Occipital lobe (tissue), 1 donor: ENCODE measurements at regions not wholly inside any gene's neighbourhood (a gene's known extent, or its start where the extent isn't known, plus 50 kb on each side); places are given as distances from the start of the nearest gene placed in this dataset.

ENCODE experiments used
- DNase-seq: peaks from one replicate; lab custom pipeline; 2025; lab: John Stamatoyannopoulos, UW

DNA sequence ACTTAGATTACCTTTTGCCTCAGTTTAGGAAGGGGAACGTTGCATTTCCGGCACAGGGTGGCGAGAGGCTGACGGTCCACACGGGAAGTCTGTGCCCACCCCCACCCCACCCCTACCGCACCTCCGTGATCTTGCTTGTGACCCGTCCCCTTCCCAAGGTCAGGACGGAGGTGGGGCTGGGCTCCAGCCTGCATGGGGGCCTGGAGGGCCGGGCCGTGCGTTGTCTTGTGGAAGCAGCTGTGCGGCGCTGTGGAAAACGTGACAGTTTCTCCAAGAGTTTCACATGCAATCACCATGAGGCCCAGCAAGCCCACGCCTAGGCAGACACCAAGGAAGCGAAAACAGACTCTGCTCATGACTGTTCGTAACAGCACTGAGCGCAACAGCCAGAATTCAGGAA, 76.8 kb upstream of the HDAC4 start:
- DNase-seq = no peak

DNA sequence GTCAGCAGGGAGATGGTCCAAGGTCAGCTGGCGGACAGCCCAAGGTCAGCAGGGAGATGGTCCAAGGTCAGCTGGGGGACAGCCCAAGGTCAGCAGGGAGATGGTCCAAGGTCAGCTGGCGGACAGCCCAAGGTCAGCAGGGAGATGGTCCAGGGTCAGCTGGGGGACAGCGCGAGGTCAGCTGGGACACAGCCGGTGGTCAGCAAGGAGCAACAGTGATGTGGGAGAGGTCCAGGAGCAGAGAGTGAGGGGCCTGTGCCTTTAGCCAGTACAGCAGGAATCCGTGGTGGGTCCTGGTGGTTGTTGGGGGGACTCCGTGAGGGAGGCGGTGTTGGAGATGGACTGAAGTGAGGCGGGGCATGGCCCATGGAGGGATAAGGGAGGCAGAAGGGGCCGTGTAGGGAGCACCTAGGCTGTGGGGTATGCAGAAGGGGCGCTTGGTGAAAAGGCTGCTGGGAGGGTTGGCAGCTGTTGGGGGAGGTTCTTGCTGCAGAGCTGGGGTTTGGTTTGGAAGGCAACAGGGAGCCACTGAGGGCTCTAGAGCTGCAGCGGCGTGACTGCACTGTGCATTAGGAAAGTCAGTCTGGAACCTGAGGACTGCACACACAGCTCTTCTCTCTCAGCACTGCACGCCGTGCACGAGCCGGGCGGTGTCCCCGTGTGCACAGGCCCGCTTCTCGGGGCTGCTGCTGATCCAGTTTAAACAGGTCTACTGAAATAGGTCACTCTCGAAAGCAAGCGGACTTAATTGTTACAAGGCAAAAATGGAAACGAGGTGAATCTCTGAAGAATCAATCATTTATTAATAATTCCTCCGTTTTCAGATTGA, 76.2 kb upstream of the HDAC4 start:
- DNase-seq = no peak

DNA sequence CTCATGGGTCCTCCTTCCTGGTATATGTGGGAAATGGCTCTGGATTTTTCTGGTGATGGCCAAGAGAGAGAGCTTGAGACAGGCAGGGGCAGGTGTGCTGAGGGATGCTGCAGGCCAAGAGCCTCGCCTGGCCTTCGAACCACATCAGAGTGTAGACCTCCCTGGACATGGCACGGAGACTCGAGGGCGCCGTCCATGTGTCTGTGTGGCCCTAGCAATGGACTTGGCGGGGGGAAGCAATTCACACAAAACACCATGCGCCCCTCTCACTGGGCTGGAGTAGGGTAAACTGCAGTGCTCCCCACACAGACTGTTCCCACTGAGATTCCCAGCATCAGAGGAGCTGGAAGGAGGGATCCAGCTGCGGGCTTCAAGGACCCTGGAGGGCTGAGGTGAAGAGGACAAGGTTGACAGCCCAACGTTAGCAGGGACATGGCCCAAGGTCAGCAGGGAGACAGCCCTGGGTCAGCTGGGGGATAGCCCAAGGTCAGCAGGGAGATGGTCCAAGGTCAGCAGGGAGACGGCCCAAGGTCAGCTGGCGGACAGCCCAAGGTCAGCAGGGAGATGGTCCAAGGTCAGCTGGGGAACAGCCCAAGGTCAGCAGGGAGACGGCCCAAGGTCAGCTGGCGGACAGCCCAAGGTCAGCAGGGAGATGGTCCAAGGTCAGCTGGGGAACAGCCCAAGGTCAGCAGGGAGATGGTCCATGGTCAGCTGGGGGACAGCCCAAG, 75.4 kb upstream of the HDAC4 start:
- no peak for DNase-seq

DNA sequence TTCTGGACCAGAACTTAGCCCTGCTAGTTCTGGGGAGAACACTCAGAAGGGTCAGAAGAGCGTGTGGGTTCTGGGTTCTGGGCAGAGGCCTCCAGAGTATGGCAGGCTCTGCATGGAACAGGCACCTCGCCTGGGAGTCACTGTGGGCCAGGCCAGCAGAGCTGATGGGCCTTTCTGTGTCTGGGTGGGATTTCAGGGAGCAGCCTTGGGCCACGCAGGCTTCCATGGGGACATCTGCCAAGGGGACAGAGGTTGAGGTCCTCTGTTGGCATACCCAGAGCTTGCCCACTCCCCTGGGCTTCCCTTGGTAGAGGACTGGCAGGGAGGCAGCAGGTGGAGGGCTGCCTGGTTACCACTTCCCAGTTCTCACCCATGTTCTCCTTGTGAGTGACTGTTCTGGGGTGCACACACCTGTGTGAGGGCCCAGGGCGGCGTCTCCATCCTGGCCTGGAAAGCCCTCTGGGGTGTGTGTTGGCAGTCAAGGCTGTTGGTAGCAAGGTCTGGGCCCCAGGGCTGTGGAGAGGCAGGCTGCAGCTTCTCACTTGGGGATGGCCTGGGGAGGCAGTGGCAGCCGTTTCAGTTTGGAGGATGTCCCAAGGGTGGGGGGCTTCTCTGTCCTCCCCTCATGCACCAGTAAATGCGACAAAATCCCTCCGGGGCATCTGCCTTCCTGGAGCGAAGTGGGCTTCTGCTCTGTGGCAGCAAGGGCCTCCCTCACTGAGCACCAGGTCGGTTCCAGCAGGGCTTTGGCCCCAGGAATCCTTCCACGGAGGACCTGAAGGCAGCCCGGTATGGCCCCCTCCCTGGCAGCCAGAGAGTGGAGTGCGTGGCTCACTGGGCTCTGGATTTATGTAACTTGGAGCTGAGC, 74.6 kb upstream of the HDAC4 start:
- DNase-seq = no peak

DNA sequence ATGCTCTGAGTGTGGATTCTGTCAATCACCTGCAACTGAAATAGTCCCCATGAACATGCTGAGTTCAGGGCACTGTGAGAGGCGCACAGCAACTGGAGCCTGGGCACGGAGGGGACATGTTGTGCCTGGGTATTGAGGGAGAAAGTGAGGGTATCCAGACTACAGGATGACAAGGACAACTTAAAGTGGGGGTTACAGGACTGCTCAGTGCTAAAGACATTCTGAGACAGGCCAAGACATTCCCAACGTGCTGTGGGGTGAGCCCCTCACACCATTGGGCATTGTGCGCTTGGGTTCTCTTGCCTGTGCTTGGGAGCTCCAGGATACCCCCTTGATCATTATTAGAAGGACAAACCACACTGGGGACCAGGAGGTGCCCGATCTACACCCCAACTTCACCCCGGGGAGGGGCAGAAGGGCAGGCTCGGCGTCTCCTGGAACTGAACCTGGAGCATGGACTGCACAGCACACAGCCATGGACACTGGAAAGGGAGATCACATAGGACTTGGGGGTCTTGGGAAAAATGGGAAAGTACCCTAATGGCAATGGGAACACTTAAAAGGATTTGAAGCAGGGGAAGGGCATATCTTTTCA, 72.5 kb upstream of the HDAC4 start:
- DNase-seq = no peak

DNA sequence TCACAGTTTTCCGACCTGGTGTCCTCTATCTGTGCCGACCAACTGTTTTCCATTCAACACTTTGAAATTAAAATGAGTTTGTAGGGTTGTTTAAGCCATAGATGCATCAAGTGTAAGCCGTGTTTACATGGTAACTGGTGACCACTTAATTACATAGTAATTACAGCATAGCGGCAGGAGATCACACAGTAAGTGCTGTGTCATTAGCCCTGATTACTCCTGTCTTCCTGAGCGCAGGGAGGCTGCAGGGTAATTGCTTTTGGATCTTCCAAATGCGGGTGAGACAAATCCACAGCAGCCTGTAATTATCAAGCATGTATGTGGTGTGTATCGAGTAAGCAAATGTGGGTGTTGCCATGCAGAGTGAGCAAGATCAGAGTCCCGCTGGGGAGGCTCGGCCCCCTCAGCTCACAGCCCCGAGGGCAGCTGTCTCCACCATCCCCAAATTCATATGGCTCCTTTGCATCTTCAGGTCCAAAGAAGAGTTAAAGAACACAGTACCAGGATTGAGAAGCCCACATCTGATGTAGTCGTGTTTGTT, 71.5 kb upstream of the HDAC4 start:
- DNase-seq = no peak

DNA sequence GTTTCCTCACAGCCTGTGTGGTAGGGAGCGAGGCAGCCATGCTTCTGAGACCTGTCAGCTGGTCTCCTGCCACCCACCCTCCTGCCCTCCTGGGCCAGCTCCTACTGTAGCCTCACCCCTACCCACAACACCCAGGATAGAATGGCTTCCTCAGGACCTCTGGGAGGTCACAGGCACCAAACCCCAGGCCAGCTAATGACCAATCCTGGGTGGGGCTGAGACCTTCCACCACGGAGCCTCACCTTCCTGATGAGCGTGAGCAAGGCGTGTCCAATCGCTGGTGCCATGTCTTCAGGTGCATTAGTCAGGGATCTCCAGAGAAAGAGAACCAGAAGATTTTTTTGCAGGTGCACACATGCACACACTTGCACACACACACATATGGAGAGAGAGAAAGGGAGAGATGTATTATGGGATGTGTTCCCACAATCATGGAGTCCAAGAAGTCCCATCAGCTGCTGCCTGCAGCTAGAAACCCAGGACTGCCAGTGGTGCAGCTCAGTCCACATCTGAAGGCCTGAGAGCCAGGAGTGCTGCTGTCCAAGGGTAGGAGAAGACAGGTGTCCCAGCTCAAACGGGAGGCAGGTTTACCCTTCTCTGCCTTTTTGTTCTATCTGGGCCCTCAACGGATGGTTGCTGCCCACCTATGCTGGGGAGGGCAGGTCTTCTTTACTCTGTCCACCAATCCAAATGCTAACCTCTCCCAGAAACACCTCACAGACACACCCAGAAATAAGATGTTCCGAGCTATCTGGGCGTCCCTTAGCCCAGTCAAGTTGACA, 70.4 kb upstream of the HDAC4 start:
- no peak for DNase-seq

DNA sequence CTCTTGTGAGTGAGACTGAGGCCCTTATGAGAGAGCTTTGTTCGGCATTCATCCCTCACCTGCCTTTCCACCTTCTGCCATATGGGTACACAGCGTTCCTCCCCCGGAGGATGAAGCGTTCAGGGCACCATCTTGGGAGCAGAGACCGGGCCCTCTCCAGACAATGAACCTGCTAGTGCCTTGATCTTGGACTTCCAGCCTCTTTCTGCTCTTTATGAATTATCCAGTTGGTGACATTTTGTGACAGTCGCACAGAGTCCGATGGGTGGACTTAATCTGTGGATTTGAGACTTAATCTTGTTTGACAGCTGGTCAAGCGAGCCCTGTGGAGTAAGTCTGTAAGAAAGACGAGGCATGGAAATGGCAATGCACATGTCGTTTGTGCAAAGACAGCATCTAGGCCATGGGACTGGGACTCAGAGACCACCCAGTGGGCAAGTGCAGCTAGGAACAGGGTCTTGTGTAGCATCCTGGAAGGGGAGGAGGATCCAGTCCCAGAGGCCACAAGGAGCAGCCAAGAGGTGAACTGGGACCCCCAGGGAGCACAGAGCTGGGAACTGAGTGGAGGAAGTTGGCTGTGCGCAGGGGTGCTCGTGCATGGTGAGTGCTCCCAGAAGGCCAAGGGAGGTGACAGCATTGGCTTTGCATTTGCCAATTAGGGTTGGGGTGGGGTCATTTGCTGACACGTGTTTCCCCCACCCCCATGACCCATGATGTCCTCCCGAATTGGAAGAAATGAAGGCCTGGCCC, 69.5 kb upstream of the HDAC4 start:
- DNase-seq = no peak

DNA sequence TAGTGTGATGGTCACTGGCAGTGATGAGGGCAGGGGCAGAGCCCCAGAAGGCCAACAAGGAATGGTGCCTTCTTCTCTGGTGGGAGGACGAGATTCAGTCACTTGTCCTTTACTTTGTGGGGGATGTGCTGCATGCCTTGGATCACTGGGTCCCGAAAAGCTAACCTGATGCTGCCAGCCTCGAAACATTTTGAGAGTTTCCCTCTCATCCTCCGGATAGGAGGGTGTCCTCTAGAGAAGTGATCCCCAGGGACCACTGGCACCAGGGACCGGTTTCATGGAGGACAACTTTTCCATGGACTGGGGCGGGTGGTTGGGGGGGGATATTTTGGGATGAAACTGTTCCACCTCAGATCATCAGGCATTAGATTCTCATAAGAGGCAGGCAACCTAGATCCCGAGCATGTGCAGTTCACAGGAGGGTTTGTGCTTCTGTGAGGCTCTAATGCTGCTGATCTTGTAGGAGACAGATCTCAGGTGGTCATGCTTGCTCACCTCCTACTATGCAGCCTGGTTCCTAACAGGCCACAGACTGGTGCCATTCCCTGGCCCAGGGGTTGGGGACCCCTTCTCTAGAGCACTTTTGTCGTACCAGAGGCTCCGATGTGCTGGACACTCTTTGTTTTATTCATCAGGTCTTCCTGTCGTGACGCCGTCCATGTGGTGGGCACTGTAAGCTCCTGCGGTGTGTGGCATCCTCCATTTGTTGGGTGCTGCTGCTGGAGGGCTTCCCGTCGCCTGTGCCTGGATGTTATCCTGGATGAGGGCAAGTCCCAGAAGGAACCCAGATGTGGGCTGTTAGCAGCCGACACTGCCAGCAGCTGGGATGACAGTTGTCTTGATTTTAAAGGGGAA, 68.5 kb upstream of the HDAC4 start:
- no peak for DNase-seq

DNA sequence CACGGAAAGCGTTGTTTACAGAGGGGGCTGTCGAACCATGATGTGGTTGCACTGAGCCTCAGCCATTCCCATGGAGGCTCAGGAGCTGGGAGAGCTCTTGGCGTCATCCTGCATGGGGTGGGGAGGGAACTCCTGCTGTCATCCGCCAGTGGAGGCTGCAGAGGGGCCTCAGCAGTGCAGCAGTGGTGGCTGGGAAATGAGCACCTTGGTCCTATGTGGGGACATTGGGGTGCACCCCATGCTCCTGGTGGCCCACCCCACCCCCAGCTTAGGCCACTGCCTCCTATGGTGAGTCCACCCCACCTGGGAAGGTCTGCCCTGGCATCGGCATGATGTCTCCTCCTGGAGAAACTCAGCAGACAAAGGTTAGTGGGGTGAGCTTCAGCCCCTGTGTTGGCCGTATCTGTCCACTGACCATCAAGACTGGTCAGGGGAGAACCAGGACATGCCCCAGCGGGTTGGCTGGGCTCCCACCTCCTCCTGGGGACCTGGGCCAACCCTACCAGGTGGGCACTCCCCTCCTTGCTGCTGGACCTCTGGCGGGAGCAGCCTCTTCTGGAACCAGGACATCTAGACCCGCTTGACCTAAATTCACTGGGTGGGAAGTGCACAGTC, 67.8 kb upstream of the HDAC4 start:
- DNase-seq = no peak

DNA sequence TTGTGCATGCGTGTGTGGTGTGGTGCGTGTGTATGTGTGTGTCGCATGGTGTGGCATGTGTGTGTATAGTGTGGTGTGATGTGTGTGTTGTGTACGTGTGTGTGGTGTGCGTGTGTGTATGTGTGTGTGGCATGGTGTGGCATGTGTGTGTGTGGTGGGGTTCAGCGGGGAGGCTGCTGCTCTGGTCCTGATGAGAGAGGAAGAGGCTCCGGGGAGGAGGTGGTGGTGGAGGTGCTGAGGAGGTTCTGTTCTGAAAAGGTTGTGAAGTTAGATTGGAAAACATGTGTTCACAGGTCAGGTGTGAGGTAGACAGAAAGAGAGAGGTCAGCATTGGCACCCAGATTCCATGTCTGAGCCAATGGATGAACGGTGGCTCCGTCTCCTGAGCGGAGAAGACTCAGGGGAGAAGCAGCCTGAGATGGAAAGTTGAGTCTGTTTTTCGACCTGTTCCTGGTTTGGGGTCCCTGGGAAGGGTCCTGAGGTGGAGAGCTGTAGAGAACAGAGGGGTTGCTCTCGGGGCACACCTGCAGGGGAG, 67.2 kb upstream of the HDAC4 start:
- no peak for DNase-seq

DNA sequence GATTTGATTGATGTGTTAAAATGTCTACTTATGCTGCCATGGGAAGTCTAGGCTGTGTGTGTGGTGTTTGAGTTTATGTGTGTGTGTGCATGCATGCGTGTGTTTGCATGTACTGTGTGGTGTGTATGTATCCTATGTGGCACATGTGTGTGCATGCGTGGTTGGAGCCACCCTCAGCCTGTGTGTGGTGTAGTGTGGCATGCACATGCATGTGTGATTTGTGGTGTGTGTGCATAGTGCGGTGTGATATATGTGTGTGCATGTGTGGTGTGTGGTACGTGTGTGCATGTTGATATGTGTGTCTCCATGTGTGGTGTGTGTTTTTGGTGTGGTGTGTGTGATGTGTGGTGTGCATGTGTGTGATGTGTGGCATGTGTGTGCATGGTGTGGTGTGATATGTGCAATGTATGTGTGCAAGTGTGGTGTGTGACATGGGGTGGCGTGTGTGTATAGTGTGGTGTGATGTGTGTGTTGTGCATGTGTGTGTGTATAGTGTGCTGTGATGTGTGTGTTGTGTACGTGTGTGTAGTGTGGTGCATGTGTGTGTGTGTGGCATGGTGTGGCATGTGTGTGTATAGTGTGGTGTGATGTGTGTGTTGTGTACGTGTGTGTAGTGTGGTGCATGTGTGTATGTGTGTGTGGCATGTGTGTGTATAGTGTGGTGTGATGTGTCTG, 66.6 kb upstream of the HDAC4 start:
- DNase-seq = no peak

DNA sequence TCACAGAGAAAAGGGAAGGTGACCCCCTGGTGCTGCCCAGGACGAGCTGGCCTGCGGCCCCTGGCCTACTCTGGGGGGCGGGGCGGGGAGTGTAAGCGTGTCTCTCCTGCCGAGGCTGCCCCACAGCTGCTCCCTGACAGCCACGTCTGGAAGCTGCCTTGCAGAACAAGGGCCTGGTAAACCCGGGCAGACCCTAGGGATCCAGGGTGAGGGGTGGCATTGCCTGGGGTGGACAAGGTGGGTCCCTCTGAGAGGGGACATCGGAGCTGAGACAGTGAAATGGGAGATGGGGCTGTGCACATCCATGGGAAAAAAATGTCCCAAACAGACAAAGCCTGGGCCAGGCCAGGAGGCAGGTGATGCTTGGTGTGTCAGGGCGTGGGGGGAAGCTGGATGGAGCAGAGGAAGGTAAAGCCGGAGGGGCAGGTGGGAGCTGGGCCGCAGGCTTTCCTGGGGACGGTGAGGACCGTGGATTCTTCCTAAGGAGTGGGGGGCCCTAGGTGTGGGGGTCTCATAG, 66.0 kb upstream of the HDAC4 start:
- DNase-seq = no peak

DNA sequence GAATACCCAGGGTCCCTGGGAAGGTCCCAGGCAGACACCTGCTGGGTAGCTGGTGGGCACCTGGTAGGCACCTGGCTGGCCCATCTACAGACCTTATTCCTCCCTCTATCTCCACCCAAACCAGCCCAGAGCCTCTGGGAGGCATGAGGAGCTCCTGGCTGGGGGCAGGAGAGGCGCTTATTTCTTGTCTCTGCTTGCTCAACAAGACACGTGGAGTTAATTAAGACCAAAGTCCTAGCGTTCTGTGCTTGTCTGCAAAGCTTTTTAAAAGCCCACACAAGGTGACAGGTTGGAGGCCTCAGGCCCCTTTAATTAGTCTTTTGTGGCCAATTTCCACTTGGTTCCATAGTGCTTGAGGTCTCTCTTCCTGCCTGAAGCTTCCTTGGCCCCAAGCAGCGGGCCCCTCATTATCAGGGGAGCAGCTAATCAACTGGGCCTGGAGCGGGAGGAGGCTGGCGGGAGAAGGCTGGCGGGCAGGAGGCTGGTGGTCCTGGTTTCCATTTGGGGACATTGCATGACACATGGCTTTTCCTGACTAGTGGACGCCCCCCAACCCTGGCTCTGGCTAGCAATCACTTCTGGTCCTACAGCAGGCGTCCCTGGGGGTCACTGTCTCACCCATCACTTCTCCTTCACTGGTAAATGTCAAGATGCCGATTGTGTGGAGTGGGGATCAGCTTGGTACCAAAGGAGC, 65.4 kb upstream of the HDAC4 start:
- DNase-seq = no peak

DNA sequence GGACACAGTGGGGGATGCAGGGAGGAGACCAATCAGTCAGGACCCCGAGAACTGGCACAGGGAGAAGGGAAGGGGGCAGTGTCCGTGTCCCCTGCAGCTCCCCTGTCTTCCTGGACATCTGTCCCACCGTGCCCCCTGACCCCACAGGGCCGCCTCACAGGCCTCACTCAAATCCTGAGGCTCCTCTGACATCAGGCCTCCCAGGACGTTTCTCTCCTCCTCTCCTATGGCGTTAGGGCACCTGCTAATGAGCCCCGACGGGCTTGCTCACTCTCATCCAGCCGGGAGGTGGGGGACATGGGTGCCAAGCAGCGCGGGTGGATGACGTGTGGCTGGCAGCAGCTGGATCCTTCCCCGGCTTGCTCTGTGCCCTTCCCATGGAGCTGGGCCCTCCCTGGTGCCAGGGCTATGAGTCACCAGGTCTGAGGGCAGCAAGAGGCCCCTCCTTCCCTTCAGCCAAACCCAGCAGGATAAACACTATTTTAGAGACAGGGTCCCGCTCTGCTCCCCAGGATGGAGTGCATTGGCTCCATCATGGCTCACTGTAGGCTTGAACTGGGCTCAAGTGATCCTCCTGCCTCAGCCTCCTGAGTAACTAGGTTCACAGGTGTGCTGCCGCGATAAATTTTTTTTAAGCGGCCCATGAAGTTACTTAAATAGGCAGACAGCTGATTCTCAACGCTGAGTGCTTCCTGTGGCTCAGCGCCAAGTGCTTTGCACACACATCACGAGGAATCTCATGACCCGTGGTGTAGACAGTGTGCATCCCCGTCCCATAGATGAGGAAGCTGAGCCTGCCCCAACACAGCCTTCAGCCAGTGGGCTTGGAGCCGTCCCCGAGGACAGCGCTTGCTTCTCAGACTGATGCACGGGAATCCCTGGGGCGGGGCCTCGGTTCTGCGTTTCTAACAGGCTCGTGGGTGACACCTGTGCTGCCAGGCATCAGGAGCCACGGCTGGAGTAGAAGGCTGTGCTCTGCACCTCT, 64.5 kb upstream of the HDAC4 start:
- DNase-seq = peak; percentile 73
